ENCODE measurements at regions not wholly inside any gene's neighbourhood (a gene's known extent, or its start where the extent isn't known, plus 50 kb on each side); places are given as distances from the start of the nearest gene placed in this dataset.

- no peak for TF ChIP-seq CTCF (IDR thresholded peaks at IDR 0.05; ENCODE audit: low read depth, low read length)
- no peak overlapping the region for H3K4me3 ChIP-seq (ENCODE audit: low read depth, low read length)
Observed at GRCh38 chr1:4165686-4166300, 265.7 kb upstream of the C1orf174 start.

GRCh38 chr1:4166713-4167112 is 266.6 kb upstream of the C1orf174 start:
- TF ChIP-seq CTCF (IDR thresholded peaks at IDR 0.05; ENCODE audit: low read depth, low read length): no peak
- no peak overlapping the region for H3K4me3 ChIP-seq (ENCODE audit: low read depth, low read length)

GRCh38 chr1:4169991-4170390 is 269.9 kb upstream of the C1orf174 start:
- TF ChIP-seq CTCF (IDR thresholded peaks at IDR 0.05; ENCODE audit: low read depth, low read length): no peak
- H3K4me3 ChIP-seq (ENCODE audit: low read depth, low read length): no peak overlapping the region

- no peak for TF ChIP-seq CTCF (IDR thresholded peaks at IDR 0.05; ENCODE audit: low read depth, low read length)
- no peak overlapping the region for H3K4me3 ChIP-seq (ENCODE audit: low read depth, low read length)
Observed at GRCh38 chr1:4170548-4171340, 270.7 kb upstream of the C1orf174 start.

GRCh38 chr1:4171480-4172450 is 271.7 kb upstream of the C1orf174 start:
- H3K4me3 ChIP-seq (ENCODE audit: low read depth, low read length): no peak overlapping the region
- TF ChIP-seq CTCF (IDR thresholded peaks at IDR 0.05; ENCODE audit: low read depth, low read length): no peak

- TF ChIP-seq CTCF (IDR thresholded peaks at IDR 0.05; ENCODE audit: low read depth, low read length): no peak
- no peak overlapping the region for H3K4me3 ChIP-seq (ENCODE audit: low read depth, low read length)
Observed at GRCh38 chr1:4172644-4173599, 272.9 kb upstream of the C1orf174 start.
